Fibroblast of pulmonary artery (primary cell): ENCODE measurements at regions not wholly inside any gene's neighbourhood (a gene's known extent, or its start where the extent isn't known, plus 50 kb on each side); places are given as distances from the start of the nearest gene placed in this dataset.
"Not testable (repeated sequence)": the region's sequence is repeated elsewhere in the genome, so short reads cannot be mapped to it uniquely, and the experiment has no call there.

Experiments
- DNase-seq: peaks from one replicate; pipeline ENCODE4 v3.0.0-alpha.2; 2010; ENCODE audit warnings: low read depth
- H3K4me3 ChIP-seq: replicated peaks from 2 replicates; pipeline ENCODE4 v1.5.1; 2011; ENCODE audit warnings: low read depth, mild to moderate bottlenecking, control low read depth, low read length, moderate library complexity
- TF ChIP-seq, protein P1 (sequence below): IDR thresholded peaks from 2 replicates; pipeline ENCODE4 v1.5.1; 2011; ENCODE audit warnings: mild to moderate bottlenecking, control low read depth, low read length, inconsistent platforms; ENCODE audit errors: missing control alignments

DNA sequence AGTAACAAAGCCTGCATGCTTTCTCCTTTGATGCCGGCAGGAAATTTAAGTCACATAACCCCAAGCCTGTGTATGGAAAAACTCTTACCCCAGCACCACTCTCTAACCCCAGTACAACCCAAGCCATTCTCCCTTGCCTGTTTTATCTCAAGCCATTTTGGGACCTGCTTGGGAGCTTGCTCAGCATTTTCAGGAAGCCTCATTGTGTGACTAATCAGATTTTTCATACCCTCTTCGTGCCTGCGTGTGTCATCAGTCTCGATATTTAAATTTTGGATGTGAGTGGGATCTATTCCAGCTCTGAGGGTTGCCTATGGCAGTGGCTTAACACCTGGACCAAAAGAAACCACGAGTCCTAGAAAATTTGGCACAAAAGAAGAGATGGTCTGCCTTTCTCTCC is 426.2 kb downstream of the SQOR start:
- H3K4me3 ChIP-seq: no peak overlapping the region
- TF ChIP-seq, protein P1, sequence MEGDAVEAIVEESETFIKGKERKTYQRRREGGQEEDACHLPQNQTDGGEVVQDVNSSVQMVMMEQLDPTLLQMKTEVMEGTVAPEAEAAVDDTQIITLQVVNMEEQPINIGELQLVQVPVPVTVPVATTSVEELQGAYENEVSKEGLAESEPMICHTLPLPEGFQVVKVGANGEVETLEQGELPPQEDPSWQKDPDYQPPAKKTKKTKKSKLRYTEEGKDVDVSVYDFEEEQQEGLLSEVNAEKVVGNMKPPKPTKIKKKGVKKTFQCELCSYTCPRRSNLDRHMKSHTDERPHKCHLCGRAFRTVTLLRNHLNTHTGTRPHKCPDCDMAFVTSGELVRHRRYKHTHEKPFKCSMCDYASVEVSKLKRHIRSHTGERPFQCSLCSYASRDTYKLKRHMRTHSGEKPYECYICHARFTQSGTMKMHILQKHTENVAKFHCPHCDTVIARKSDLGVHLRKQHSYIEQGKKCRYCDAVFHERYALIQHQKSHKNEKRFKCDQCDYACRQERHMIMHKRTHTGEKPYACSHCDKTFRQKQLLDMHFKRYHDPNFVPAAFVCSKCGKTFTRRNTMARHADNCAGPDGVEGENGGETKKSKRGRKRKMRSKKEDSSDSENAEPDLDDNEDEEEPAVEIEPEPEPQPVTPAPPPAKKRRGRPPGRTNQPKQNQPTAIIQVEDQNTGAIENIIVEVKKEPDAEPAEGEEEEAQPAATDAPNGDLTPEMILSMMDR: no peak
- DNase-seq: no peak

DNA sequence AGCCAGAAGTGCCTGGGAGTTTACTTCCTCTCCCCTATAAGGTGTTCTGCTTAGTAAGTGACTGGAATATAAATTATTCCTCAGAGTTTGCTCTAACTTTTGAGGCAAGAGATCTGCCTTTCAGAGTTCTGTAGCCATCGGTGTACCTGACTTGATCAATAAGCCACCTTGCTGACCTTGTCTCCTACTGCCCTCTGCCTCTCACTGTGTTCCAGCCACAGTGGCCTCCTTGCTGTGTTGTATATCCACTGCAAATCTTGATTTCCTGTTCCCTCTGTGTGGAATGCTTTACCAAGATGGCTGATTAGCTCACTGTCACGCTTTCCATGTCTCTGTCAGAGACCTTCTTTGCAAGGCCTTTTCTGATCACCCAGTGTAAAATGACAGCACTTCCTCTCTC is 442.4 kb downstream of the SQOR start:
- H3K4me3 ChIP-seq: no peak overlapping the region
- TF ChIP-seq, protein P1: no peak
- no peak for DNase-seq

DNA sequence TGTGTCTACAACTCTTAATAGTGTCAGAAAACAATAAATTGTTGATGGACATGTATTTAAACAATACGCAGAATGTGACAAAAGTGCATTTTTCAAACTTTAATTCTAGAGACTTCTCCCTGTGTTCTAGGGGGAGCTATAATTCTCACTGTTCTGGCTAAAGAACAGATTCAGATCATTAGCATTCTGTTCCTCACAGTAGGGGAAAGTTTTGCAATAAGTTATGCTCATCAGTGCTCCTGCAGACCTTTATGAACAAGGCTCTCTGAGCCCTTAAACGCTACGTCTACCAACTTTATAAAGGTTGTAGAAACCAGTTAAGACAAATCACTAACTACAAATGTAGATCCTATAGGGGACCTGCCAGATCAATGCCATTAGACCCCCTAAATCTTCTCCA is 444.2 kb downstream of the SQOR start:
- no peak for DNase-seq
- H3K4me3 ChIP-seq: no peak overlapping the region
- TF ChIP-seq, protein P1: no peak

DNA sequence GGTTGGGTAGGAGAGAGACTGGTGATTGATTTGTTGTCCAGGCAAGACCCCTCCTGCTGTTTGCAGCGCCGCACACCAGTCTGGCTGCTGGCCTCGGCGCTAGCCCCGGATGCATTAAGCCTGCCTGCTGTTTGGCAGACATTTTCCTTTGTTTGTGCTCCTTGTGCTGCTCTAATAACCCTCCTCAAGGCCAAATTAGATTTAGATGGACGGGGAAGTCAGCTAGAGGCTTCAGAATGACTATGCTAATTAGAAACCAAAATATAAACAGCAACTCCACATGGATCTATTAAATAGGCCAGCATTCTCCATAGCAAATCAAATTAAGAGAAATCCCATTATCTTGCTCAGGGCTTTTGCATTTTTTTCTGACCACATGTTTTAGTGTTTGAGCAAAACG is 445.2 kb downstream of the SQOR start:
- TF ChIP-seq, protein P1: no peak
- H3K4me3 ChIP-seq: no peak overlapping the region
- DNase-seq: no peak

DNA sequence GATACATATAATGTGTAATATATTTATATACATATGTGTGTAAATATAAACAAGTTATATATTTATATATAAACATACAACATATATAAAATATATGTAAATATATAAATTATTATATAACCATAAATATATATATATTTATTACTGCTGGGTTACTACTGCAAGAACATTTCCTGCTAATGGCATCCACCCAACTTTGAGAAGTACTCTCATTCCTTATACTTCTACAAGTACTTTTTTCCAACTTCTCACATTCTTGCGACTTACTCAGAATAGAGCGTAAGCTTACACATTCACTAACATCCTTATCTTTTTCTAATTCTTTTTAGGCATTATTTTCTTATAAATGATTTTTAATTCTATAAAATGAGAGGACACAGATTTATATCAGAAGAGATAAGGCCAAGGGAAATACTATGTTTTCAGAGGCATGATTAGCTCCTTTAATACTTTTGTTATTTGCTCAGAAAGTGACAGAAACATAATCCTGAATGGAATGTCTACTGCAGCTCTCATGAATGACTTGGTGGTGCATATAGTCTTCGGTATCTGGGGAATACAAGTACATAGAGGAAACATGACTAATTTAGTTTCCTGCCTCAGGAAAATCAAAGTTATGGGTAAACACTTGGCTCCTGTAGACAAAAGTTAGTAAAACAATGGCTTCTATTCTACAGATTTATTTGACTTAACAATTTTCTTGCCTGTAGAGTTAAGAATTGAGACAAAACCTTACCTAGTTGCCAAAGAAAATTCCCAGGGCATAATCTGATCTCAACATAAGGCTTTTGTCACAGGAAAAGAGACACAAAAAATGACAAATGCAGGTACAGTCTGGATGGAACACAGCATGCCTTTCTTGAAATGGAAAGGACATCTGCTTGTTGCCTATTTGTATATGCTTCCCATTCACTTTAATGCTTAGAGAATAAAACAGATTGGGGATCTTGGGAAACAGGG is 453.9 kb downstream of the SQOR start:
- TF ChIP-seq, protein P1: no peak
- H3K4me3 ChIP-seq: no peak overlapping the region
- DNase-seq: peak; percentile 89

DNA sequence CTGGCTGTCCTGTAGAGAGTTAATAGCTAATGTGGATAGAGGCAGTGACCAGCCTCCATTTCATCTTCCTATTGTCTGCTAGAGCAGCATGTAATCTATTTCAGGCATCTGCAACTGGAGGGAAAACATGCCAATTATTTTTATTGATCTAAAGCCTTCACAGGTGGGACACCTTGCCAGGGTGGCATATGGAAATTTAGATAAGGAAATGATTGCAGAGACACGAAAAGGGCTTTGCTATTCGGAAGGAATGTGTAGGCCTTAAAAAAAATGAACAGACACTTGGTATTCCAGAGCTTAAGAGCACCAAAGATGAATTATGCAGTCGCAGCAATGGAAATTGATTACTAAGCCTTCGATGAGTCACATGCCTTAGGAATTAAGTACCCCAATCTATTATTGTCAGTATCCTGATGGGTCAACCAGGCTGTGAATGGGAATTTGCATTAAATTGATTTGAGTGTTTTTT is 454.7 kb downstream of the SQOR start:
- no peak for DNase-seq
- TF ChIP-seq, protein P1: no peak
- H3K4me3 ChIP-seq: no peak overlapping the region

DNA sequence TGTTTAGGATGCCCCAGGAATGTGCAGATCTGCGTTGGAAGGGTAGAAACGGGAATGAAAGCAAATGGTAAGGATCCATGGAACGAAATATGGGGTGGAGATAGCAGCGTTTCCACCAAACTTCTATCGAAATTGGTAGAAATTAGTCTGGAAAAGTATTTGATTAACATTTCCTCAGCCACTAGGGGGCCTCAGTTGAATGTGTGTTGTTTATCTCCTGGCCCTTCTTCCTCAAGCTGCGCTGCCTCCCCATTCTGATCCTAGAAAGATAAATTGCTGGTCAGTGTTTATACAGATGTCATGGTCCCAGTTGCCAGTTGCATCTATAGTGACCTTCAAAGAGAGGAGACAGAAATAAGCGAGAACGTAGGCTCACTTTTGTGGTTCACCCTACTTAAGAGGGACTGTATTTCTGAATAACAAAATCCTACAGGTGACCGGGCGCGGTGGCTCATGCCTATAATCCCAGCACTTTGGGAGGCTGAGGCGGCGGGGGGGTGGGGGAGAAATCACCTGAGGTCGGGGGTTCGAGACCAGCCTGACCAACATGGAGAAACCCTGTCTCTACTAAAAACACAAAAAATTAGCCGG is 457.1 kb downstream of the SQOR start:
- no peak overlapping the region for H3K4me3 ChIP-seq
- peak; percentile 57 for DNase-seq
- TF ChIP-seq, protein P1: peak; percentile 61

DNA sequence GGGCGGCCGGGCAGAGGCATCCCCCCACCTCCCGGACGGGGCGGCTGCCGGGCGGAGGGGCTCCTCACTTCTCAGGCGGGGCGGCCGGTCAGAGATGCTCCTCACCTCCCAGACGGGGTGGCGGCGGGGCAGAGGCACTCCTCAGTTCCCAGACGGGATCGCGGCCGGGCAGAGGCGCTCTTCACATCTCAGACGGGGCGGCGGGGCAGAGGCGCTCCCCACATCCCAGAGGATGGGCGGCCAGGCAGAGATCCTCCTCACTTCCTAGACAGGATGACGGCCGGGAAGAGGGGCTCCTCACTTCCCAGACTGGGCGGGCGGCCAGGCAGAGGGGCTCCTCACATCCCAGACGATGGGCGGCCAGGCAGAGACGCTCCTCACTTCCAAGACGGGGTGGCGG is 463.2 kb downstream of the SQOR start:
- DNase-seq: not testable (repeated sequence)

More for the DNA sequence above, 463.2 kb downstream of the SQOR start:
- H3K4me3 ChIP-seq: not testable (repeated sequence)
